ENCODE measurements at regions not wholly inside any gene's neighbourhood (a gene's known extent, or its start where the extent isn't known, plus 50 kb on each side); places are given as distances from the start of the nearest gene placed in this dataset.

GRCh38 chr11:94671553-94672366 is 96.4 kb upstream of the AMOTL1 start:
- intact Hi-C loops (cut with DNase I, micrococcal nuclease), result no loop called here
- DNase-seq (no peak), ATAC-seq (no peak)
- H3K4me3 ChIP-seq, result no peak overlapping the region
- H3K9me3 ChIP-seq, result no peaks in the 10 kb centered on the region
- H3K4me1 ChIP-seq (ENCODE audit: low read depth), result no peaks in the 10 kb centered on the region
- H3K36me3 ChIP-seq (ENCODE audit: low read depth), result no peaks in the 10 kb centered on the region
- TF ChIP-seq CTCF (IDR thresholded peaks at IDR 0.05), result no peak

GRCh38 chr11:94672636-94673035 is 95.5 kb upstream of the AMOTL1 start:
- no peak for ATAC-seq
- intact Hi-C loops (cut with DNase I, micrococcal nuclease), result no loop called here
- Histone ChIP-seq H3K4me3 (no peak overlapping the region), H3K4me1 (ENCODE audit: low read depth) (no peaks in the 10 kb centered on the region), H3K36me3 (ENCODE audit: low read depth) (no peaks in the 10 kb centered on the region), H3K9me3 (no peaks in the 10 kb centered on the region)
- TF ChIP-seq CTCF (IDR thresholded peaks at IDR 0.05), result no peak
- DNase-seq, result no peak

- no peaks in the 10 kb centered on the region for H3K9me3 ChIP-seq
- H3K4me1 ChIP-seq (ENCODE audit: low read depth), result no peaks in the 10 kb centered on the region
- H3K36me3 ChIP-seq (ENCODE audit: low read depth), result no peaks in the 10 kb centered on the region
- no peak for TF ChIP-seq CTCF (IDR thresholded peaks at IDR 0.05)
- H3K4me3 ChIP-seq, result no peak overlapping the region
- intact Hi-C loops (cut with DNase I, micrococcal nuclease), result no loop called here
- ATAC-seq (no peak), DNase-seq (no peak)
These were observed 94.8 kb upstream of the AMOTL1 start for GRCh38 chr11:94673386-94673785.

- intact Hi-C loops (cut with DNase I, micrococcal nuclease), result no loop called here
- DNase-seq (no peak), ATAC-seq (no peak)
- H3K4me1 ChIP-seq (ENCODE audit: low read depth), result no peaks in the 10 kb centered on the region
- no peaks in the 10 kb centered on the region for H3K9me3 ChIP-seq
- H3K4me3 ChIP-seq, result no peak overlapping the region
- H3K36me3 ChIP-seq (ENCODE audit: low read depth), result no peaks in the 10 kb centered on the region
- TF ChIP-seq CTCF (IDR thresholded peaks at IDR 0.05), result no peak
These were observed 94.1 kb upstream of the AMOTL1 start for GRCh38 chr11:94673951-94674491.

GRCh38 chr11:94675239-94675638 is 92.9 kb upstream of the AMOTL1 start:
- no peaks in the 10 kb centered on the region for H3K9me3 ChIP-seq
- DNase-seq (no peak), ATAC-seq (no peak)
- no peak for TF ChIP-seq CTCF (IDR thresholded peaks at IDR 0.05)
- intact Hi-C loops (cut with DNase I, micrococcal nuclease), result no loop called here
- H3K36me3 ChIP-seq (ENCODE audit: low read depth), result no peaks in the 10 kb centered on the region
- H3K4me1 ChIP-seq (ENCODE audit: low read depth), result no peaks in the 10 kb centered on the region
- no peak overlapping the region for H3K4me3 ChIP-seq
